ENCODE measurements at regions not wholly inside any gene's neighbourhood (a gene's known extent, or its start where the extent isn't known, plus 50 kb on each side); places are given as distances from the start of the nearest gene placed in this dataset.

GRCh38 chr5:124021776-124022175 is 509.8 kb downstream of the CSNK1G3 start:
- Histone ChIP-seq H4K20me1 (ENCODE audit: control insufficient read depth, insufficient read depth, insufficient read length) (no peaks in the 10 kb centered on the region), H2AFZ (ENCODE audit: low read length) (no peak overlapping the region), H3K79me2 (ENCODE audit: insufficient read depth, low read length) (no peaks in the 10 kb centered on the region), H2BK5ac (ENCODE audit: insufficient read length, low read length) (no peak overlapping the region), H4K8ac (replicated peaks; ENCODE audit: insufficient read length, low read depth, low read length) (no peak overlapping the region), H4K5ac (ENCODE audit: insufficient read length, low read depth, low read length) (no peak overlapping the region), H2AK5ac (ENCODE audit: insufficient read length, low read length) (no peak overlapping the region), H2BK20ac (ENCODE audit: low read depth, low read length, poor library complexity, severe bottlenecking) (no peak overlapping the region), H3K23me2 (ENCODE audit: insufficient read length, low read depth, low read length, poor library complexity, severe bottlenecking) (no peaks in the 10 kb centered on the region), H3T11ph (ENCODE audit: low read length) (no peak overlapping the region), H2BK12ac (ENCODE audit: insufficient read length, low read depth, low read length) (no peak overlapping the region), H3K18ac (ENCODE audit: insufficient read length, low read depth, low read length) (no peak overlapping the region), H2BK15ac (ENCODE audit: low read depth, low read length) (no peak overlapping the region), H3K56ac (ENCODE audit: insufficient read length, low read depth, low read length) (no peak overlapping the region), H3K9ac (ENCODE audit: extremely low read depth, insufficient read length, low read length) (no peak overlapping the region), H2BK120ac (ENCODE audit: low read depth, low read length, poor library complexity, severe bottlenecking) (no peak overlapping the region), H3K4ac (ENCODE audit: low read depth, low read length) (no peak overlapping the region), H3K14ac (ENCODE audit: insufficient read depth, low read length) (no peak overlapping the region), H4K91ac (ENCODE audit: insufficient read length, low read depth, low read length) (no peak overlapping the region), H3K4me1 (ENCODE audit: insufficient read depth, low read length) (no peaks in the 10 kb centered on the region; the same call in 1 of the 2 replicates), H3K4me2 (ENCODE audit: insufficient read depth, insufficient read length, low read length) (no peak overlapping the region), H3K27me3 (ENCODE audit: insufficient read depth, low read length) (no peaks in the 10 kb centered on the region), H3K9me3 (ENCODE audit: control insufficient read depth, low read depth, low read length) (no peaks in the 10 kb centered on the region), H3K79me1 (ENCODE audit: insufficient read depth, low read depth, low read length, poor library complexity, severe bottlenecking) (no peaks in the 10 kb centered on the region), H3K23ac (ENCODE audit: insufficient read length, low read depth, low read length) (no peak overlapping the region), H3K27ac (ENCODE audit: insufficient read length, low read depth, low read length) (no peak overlapping the region)
- Mint-ChIP-seq H3K27me3 (ENCODE audit: low read depth) (no peaks in the 10 kb centered on the region), H3K9me3 (peaks cover 14 to 18% of the 10 kb centered on the region in 2 experiments), H3K4me3 (no peak overlapping the region), H3K36me3 (ENCODE audit: insufficient read depth in 1 of 3, low read depth in 3 of 3) (peaks cover 10 to 16% (median 12%) of the 10 kb centered on the region in 3 experiments), H3K27ac (no peak overlapping the region), H3K4me1 (peaks cover 19 to 21% of the 10 kb centered on the region in 2 experiments)
- DNase-seq, result no peak
- no CpG with 5 or more reads among the region's 1 CpG for WGBS (ENCODE audit: extremely low coverage, insufficient read length, low lambda C conversion rate)
- TF ChIP-seq CTCF (conservative IDR thresholded peaks at IDR 0.05), result no peak
